Stimulated activated naive CD8-positive, alpha-beta T cell treated with anti-CD3 and anti-CD28 coated beads, Interleukin-15, amount 100 ng/mL, for 72 hours (primary cell): ENCODE measurements at regions not wholly inside any gene's neighbourhood (a gene's known extent, or its start where the extent isn't known, plus 50 kb on each side); places are given as distances from the start of the nearest gene placed in this dataset.

ENCODE experiments used
- ATAC-seq: fragments of 150-1000 bp; cut with Tn5 transposase; 2 replicates; pipeline ENCODE4 v1.10.0; 2021; ENCODE audit warnings: mild to moderate bottlenecking, moderate library complexity
- DNase-seq, 2 donors: peaks; one replicate each; pipeline ENCODE4 v3.0.0; 2021 to 2022
- H3K27ac Mint-ChIP-seq, 2 donors: one replicate each; pipeline ENCODE4 v1.8.0; 2022; ENCODE audit warnings: mild to moderate bottlenecking in 2 of 2, mixed read lengths in 2 of 2, moderate library complexity in 2 of 2
- H3K27me3 Mint-ChIP-seq: one replicate; pipeline ENCODE4 v1.8.0; 2022; ENCODE audit warnings: mixed read lengths
- H3K4me1 Mint-ChIP-seq: one replicate; pipeline ENCODE4 v1.8.0; 2022; ENCODE audit warnings: mild to moderate bottlenecking, mixed read lengths
- H3K4me3 Mint-ChIP-seq, 2 donors: one replicate each; pipeline ENCODE4 v1.8.0; 2022; ENCODE audit warnings: mild to moderate bottlenecking in 2 of 2, mixed read lengths in 2 of 2, moderate library complexity in 1 of 2
- H3K9me3 Mint-ChIP-seq, 2 donors: one replicate each; pipeline ENCODE4 v1.8.0; 2022; ENCODE audit warnings: mixed read lengths in 2 of 2

DNA sequence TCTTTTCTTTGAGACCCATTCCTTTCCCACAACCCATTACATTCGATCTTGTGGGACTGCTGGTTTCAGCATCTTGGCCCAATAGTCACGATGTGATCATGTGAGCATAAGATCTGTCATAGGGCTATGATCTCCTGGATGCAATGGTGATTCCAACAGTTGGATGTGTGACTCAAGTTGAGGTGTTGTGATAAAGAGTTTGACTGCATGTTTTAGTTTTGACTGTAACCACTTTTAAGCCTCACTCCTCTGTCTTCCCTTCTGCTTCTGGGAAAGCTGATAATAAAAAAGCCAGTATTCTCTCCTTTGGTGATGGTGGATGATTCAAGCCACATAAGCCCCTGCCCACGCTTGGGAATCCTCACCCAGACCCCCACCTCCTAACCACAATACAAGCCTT lies 117.0 kb upstream of the ASCC3 start:
- Mint-ChIP-seq H3K4me1 (no peaks in the 10 kb centered on the region), H3K9me3 (no peaks in the 10 kb centered on the region), H3K27me3 (peaks cover 10% of the 10 kb centered on the region), H3K4me3 (no peak overlapping the region), H3K27ac (no peak overlapping the region)
- no peak for ATAC-seq
- no peak for DNase-seq

DNA sequence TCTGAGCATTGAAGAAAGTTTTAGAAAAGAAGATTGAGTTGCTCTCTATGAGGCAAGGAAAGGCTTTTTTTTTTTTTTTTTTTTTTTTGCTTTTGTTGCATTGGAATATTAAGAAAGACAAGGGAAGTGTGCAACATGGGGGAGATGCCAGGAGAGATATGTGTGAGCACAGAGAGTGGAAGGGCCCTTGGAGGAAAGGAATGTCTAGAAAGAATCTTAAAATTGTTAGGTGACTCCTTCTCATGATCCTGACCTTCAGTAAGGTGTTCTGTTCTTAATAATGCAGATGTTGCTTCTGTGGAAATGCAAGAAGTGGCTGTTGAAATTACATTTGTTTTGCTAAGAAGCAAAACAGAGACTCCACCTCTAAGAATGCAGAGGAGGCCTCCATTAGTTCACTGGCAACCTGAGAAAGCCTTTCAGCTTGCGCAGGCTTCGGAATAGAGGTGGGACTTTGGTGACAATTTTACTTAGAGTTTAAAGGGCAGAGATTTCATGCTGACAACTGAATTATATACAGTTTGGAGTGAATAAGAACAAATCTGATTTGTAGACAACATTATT lies 118.0 kb upstream of the ASCC3 start:
- peak overlapping the region in 1 of 2 donors; percentile 79 for H3K27ac Mint-ChIP-seq
- ATAC-seq (no peak), DNase-seq (no peak)
- no peak overlapping the region for H3K4me3 Mint-ChIP-seq
- peaks cover 10% of the 10 kb centered on the region for H3K27me3 Mint-ChIP-seq
- no peaks in the 10 kb centered on the region for H3K9me3 Mint-ChIP-seq
- no peaks in the 10 kb centered on the region for H3K4me1 Mint-ChIP-seq

DNA sequence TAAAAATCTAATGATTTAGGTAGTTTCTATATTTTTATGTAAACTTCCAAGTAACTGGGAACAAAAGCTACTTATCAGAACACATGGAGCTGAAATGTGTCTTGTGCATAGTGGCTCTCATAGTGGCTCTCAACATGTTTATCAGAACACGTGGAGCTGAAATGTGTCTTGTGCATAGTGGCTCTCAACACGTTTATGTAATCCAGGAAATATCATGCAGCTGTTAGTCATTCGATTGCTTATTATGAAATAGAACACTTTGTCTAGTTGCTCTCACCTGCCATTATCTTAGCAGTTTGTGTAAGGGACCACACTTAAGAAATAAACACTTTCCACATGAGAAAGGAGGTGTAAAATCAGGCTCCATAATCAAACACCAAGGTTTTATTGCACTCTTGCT lies 119.2 kb upstream of the ASCC3 start:
- H3K27ac Mint-ChIP-seq = no peak overlapping the region
- no peak for DNase-seq
- no peak for ATAC-seq
- H3K27me3 Mint-ChIP-seq = peaks cover 10% of the 10 kb centered on the region
- H3K9me3 Mint-ChIP-seq = no peaks in the 10 kb centered on the region
- H3K4me1 Mint-ChIP-seq = no peaks in the 10 kb centered on the region
- H3K4me3 Mint-ChIP-seq = no peak overlapping the region

DNA sequence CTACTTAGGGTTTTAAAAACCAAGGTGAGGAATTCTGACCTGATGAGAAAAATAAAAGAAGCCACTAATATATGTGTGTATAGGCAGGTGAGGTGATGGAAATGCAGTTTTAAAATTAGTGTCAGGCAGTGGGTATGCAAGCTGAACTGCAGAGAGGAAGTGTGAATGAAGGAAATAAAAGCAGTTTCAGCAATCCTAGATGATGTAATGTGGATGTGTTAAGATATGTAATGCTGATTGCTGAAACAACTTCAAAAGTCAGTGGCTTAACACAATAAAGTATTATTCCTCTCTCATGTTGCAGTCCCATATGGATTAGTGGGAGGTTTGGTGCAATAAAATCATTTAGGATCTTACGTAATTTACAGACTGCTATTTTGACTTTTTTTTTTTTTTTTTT lies 119.9 kb upstream of the ASCC3 start:
- Mint-ChIP-seq H3K4me1 (no peaks in the 10 kb centered on the region), H3K27me3 (peaks cover 10% of the 10 kb centered on the region), H3K27ac (no peak overlapping the region), H3K9me3 (no peaks in the 10 kb centered on the region), H3K4me3 (no peak overlapping the region)
- DNase-seq (no peak), ATAC-seq (no peak)

DNA sequence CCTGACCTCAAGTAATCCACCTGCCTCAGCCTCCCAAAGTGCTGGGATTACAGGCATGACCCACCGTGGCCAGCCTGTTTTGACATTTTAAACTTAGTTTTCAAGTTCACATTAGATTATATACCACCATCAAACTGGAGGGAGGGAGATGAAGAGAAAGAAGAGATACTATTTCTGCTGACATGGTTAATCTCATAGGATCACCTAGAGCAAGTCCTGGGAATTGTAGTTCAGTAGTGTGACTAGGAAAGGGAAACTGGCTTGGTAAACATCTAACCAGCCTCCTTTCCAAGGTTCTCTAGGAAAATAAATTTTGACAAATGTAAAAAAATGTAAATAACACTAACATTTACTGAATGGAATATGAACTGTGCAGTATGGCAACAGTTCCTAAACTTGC lies 120.5 kb upstream of the ASCC3 start:
- Mint-ChIP-seq H3K4me1 (no peaks in the 10 kb centered on the region), H3K9me3 (no peaks in the 10 kb centered on the region), H3K27me3 (peaks cover 10% of the 10 kb centered on the region), H3K4me3 (no peak overlapping the region), H3K27ac (no peak overlapping the region)
- ATAC-seq (no peak), DNase-seq (no peak)

DNA sequence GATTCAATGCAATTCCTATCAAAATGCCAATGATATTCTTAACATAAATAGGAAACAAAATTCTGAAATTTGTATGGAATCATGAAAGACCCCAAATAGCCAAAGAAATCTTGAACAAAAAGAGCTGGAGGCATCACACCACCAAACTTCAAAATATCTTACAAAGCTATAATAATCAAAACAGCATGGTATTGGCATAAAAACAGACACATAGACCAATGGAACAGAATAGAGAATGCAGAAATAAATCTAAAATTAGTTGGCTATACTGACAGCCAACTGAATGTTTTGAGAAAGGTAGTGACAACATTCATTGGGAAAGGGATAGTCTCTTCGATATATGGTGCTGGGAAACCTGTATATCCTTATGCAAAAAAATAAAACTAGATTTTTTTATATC lies 121.9 kb upstream of the ASCC3 start:
- Mint-ChIP-seq H3K4me3 (no peak overlapping the region), H3K9me3 (no peaks in the 10 kb centered on the region), H3K27me3 (peaks cover 10% of the 10 kb centered on the region), H3K4me1 (no peaks in the 10 kb centered on the region), H3K27ac (no peak overlapping the region)
- ATAC-seq = no peak
- no peak for DNase-seq

DNA sequence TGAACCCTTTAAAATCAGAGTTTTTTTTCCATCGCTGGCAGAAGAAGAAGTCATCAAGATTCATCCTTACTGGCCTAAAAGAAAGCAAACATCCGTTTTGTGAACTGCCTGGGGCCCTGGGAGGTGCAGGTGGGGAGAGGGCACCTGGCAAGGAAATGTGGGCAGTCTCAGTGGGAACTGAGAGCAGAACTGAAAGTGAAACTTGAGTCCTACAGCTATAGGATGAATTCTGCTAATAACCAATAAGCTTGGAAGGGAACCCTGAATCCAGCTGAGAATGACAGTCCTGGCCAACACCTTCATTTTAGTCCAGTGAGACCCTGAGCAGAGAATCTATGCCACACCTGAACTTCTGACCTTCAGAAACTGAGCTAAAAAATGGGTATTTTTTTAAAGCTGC lies 130.1 kb upstream of the ASCC3 start:
- H3K4me3 Mint-ChIP-seq = peak overlapping the region in 1 of 2 donors; percentile 11

DNA sequence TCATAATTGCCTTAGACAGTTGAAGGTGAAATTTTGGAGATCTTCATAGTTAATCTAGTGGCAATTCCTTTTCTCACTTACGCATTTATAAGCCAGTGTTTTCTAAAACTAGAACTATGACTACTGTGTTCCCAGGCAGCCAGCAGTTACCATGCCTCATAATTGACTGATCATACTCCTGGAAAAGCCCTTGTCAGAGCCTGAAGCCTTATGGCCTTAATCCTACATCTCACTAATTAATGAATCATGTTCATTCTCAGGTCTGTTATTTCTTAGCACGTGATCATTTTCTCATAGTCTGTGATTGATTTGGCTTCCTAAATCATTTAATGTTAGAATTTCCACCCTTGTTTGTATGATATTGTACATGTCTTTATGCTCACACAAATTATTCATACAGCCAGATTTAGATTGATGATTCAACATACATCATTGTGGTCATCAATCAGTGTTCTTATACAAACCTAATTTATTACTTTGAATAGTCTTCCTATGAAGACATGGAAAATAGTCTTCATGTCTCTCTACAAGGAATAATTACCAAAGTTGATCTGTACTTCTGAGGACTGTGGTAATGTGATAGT lies 132.6 kb upstream of the ASCC3 start:
- DNase-seq = no peak
- no peak for ATAC-seq
- Mint-ChIP-seq H3K27ac (no peak overlapping the region), H3K27me3 (no peaks in the 10 kb centered on the region), H3K9me3 (no peaks in the 10 kb centered on the region), H3K4me1 (peaks cover 7% of the 10 kb centered on the region), H3K4me3 (no peak overlapping the region)

More for the DNA sequence above, 130.1 kb upstream of the ASCC3 start:
- Mint-ChIP-seq H3K27me3 (no peaks in the 10 kb centered on the region), H3K4me1 (peaks cover 7% of the 10 kb centered on the region), H3K9me3 (no peaks in the 10 kb centered on the region), H3K27ac (peak overlapping the region in 1 of 2 donors; percentile 80)
- ATAC-seq = peak; percentile 63
- DNase-seq = no peak

DNA sequence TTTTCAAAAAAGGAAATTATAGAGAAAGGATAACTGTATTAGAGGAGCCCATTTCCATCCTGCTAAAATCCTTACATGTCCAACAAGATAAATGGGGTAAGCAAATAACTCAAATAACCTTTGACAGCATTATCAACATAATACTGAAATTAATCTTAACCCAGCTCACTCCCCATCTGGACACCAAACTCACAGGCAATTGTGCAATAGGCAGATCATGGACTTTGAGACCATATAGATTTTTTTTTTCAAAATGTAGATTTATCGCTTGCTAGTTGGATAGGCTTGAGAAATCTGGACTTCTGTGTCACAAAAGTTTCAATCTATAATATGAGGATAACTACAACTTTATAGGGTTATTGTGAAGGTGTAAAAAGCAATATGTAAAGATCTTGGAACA lies 134.4 kb upstream of the ASCC3 start:
- ATAC-seq = no peak
- no peaks in the 10 kb centered on the region for H3K9me3 Mint-ChIP-seq
- no peak overlapping the region for H3K27ac Mint-ChIP-seq
- H3K4me1 Mint-ChIP-seq = peaks cover 7% of the 10 kb centered on the region
- H3K27me3 Mint-ChIP-seq = no peaks in the 10 kb centered on the region
- H3K4me3 Mint-ChIP-seq = no peak overlapping the region
- no peak for DNase-seq

DNA sequence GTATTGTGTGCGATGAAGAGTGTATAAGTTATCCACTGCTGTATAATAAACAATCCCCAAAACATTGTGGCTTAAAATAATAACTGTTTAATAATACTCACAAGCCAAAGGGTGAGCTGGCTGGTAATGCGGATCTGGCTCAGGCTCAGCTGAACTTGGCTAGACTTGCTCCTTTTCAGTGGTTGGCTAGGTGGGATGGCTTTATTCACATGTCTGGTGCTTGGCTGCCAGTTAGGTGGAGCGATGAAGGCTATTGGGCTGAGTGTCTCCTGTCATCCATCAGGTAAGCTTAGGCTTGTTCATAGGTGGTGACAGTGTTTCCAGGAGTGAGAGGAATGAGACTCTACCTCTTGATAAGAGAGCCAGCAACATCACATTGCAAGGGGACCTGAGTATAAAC lies 135.0 kb upstream of the ASCC3 start:
- Mint-ChIP-seq H3K27ac (no peak overlapping the region), H3K4me3 (no peak overlapping the region), H3K27me3 (no peaks in the 10 kb centered on the region), H3K9me3 (no peaks in the 10 kb centered on the region), H3K4me1 (peaks cover 2% of the 10 kb centered on the region)
- no peak for ATAC-seq
- no peak for DNase-seq

DNA sequence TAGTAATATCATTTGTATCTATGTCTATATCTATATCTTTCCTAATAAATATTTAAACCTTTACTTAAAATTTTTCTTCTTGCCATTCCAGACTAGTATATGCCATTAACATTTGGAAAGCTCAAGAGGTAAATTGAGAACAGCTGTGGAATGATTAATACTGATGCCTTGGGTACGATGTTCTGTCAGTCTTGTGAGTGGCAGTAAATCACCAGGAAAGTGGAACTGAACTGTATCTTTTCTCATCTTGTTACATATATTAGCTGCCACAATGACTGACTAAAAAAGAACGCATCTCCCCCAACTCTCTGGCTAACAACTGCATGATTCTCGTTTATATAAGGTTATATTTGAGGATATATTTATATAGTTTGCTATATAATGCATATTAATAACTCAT lies 137.0 kb upstream of the ASCC3 start:
- Mint-ChIP-seq H3K27ac (no peak overlapping the region), H3K27me3 (no peaks in the 10 kb centered on the region), H3K4me3 (no peak overlapping the region), H3K4me1 (no peaks in the 10 kb centered on the region), H3K9me3 (no peaks in the 10 kb centered on the region)
- ATAC-seq (no peak), DNase-seq (no peak)

DNA sequence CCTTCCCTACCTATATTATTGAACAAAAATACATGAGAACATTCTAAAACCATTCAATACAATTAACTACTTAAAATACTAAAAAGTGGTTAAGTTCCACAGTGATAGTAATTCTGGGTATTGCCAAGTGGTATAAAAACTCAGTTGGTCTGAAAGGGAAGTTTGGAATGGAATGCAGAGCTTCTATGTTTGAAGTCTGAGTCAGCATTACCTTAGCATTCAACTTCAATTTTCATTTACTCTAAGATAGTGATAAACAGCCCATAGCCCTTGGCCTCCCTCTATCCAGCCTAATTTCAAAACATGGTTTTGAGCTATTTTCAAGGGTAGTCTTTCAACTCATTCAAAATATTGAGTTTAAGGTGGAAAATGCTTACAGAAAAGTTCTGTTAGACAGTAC lies 140.4 kb upstream of the ASCC3 start:
- DNase-seq (no peak), ATAC-seq (no peak)
- Mint-ChIP-seq H3K27ac (peak overlapping the region in 1 of 2 donors; percentile 49), H3K4me1 (no peaks in the 10 kb centered on the region), H3K27me3 (no peaks in the 10 kb centered on the region), H3K9me3 (no peaks in the 10 kb centered on the region), H3K4me3 (no peak overlapping the region)

DNA sequence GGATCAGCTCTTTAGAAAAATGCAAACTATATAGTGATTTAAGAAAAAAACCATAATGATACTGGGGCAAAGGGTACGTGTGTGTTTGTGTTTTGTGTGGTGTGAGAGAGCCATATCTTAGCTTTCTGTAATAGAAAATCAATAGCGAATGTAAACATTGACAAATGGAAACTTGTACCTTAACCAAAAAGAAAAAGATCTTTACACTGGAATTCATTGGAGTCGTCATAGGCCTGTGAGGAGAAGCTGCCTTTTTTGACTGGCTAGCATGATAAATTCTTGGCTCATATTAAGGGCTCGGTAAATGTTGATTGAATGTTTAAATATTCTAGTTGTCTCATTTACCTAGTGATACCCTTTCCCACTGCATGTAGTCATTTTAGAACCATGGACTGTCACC lies 161.8 kb upstream of the ASCC3 start:
- Mint-ChIP-seq H3K4me1 (no peaks in the 10 kb centered on the region), H3K27me3 (no peaks in the 10 kb centered on the region)
- ATAC-seq = no peak

DNA sequence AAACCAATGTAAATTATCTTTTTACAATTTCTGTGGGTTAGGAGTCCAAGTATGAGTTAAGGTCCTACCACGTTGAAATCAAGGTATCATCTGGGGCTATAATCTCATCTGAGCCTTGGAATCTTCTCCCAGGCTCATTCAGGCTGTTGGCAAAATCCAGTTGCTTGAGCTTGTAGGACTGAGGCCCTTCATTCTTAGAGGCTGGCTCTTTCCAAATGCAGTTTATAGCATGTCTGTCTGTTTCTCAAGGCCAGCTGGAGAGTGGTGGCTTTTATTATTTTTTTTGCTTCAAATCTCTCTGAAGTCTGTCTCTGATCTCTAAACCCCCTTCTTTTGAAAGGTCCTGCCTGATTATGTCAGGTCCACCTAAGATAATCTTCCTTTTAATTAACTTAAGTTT lies 177.2 kb upstream of the ASCC3 start:
- H3K27ac Mint-ChIP-seq = no peak overlapping the region
- H3K9me3 Mint-ChIP-seq = peaks cover 8 to 12% of the 10 kb centered on the region in 2 donors
- peaks cover 8% of the 10 kb centered on the region for H3K27me3 Mint-ChIP-seq
- DNase-seq = no peak
- H3K4me1 Mint-ChIP-seq = no peaks in the 10 kb centered on the region
- H3K4me3 Mint-ChIP-seq = no peak overlapping the region
- ATAC-seq = no peak

More for the DNA sequence above, 161.8 kb upstream of the ASCC3 start:
- no peak overlapping the region for H3K4me3 Mint-ChIP-seq
- DNase-seq = no peak
- H3K9me3 Mint-ChIP-seq = peaks cover 0 to 4% of the 10 kb centered on the region in 2 donors
- no peak overlapping the region for H3K27ac Mint-ChIP-seq

DNA sequence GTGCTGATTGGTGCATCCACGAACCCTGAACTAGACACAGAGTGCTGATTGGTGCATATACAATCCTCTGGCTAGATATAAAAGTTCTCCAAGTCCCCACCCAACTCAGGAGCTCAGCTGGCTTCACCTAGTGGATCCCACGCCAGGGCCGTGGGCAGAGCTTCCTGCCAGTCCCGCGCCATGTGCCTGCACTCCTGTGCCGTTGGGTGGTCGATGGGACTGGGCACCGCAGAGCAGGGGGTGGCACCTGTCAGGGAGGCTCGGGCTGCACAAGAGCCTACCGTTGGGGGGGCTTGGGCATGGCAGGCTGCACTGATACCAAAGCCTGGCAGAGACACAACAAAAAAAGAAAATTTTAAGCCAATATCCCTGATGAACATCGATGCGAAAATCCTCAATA lies 185.4 kb upstream of the ASCC3 start:
- Mint-ChIP-seq H3K4me3 (no peak overlapping the region), H3K27me3 (no peaks in the 10 kb centered on the region), H3K27ac (no peak overlapping the region), H3K4me1 (no peaks in the 10 kb centered on the region), H3K9me3 (peaks cover 14 to 35% of the 10 kb centered on the region in 2 donors)
- DNase-seq = no peak
- ATAC-seq = no peak

DNA sequence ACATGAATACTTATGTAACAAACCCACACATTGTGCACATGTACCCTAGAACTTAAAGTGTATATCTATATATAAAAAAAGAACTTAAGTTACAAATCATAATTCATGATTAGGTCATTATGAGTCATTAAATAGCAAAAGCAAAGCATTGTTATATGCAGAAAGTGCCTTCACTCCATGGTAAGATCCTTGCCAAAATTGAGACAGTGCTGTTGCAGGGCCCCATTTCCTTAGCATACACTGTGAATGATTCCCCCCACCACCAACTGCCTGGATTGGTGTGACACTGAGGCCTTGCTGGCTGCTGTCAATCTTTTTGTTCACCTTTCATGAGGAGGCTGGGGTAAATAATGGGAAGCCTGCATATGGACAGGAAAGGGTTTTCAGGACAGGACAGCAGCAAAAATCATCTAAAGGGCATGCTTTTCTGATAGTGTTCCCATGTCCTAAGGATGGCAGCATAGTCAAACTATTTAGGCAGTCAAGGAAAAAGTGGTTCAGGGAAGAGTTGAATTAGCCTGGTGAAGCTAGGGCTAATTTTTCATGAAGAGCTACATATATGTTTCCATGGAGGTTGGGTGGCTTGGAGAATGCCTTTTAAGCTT lies 188.2 kb upstream of the ASCC3 start:
- DNase-seq (no peak), ATAC-seq (no peak)

More for the DNA sequence above, 188.2 kb upstream of the ASCC3 start:
- Mint-ChIP-seq H3K4me1 (no peaks in the 10 kb centered on the region), H3K27ac (no peak overlapping the region), H3K4me3 (no peak overlapping the region), H3K9me3 (peaks cover 10 to 28% of the 10 kb centered on the region in 2 donors), H3K27me3 (no peaks in the 10 kb centered on the region)
